GM23338 (cell line): ENCODE measurements at regions not wholly inside any gene's neighbourhood (a gene's known extent, or its start where the extent isn't known, plus 50 kb on each side); places are given as distances from the start of the nearest gene placed in this dataset.

Source experiments
- EZH2 ChIP-seq: fragments of 200-600 bp; sonication (generic); IDR thresholded peaks from one replicate; pipeline ENCODE4 v1.8.0; 2017; ENCODE audit warnings: antibody characterized with exemption, mild to moderate bottlenecking, low read depth; ENCODE audit not compliant: unreplicated experiment
- STAT1 ChIP-seq: IDR thresholded peaks from one replicate; pipeline ENCODE4 v1.6.1; 2016; ENCODE audit warnings: antibody characterized with exemption; ENCODE audit not compliant: unreplicated experiment
- TF ChIP-seq, protein P1 (sequence below): fragments of 250-450 bp; sonication (Bioruptor Pico); IDR thresholded peaks from 2 replicates; pipeline ENCODE4 v1.5.0; 2020; ENCODE audit warnings: mild to moderate bottlenecking, moderate library complexity
- TF ChIP-seq, protein P2 (sequence below): IDR thresholded peaks from one replicate; pipeline ENCODE4 v1.6.1; 2018; ENCODE audit warnings: antibody characterized with exemption; ENCODE audit not compliant: unreplicated experiment
- TF ChIP-seq, protein P3 (sequence below): IDR thresholded peaks from 2 replicates; pipeline ENCODE4 v1.6.1; 2016; ENCODE audit warnings: antibody characterized with exemption

DNA sequence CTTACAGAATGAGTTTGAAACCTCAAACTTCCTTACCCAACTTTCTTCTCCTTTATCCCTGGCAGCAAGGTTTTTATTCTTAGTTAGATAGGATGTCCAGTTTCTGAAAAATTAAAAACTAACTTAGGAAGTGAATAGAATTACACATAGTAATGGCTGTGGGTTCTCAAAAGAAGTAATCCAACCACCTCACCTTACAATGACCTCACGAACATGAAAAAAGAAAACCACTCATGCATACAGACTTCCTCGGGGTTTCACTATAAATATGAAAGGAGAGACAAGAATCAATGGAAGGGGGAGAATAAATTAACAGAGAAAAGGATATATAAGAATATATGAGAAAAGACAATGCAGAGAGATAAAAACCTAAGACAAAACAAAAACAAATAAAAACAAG, 1044.3 kb upstream of the KLHL29 start (continued):
- TF ChIP-seq, protein P1, sequence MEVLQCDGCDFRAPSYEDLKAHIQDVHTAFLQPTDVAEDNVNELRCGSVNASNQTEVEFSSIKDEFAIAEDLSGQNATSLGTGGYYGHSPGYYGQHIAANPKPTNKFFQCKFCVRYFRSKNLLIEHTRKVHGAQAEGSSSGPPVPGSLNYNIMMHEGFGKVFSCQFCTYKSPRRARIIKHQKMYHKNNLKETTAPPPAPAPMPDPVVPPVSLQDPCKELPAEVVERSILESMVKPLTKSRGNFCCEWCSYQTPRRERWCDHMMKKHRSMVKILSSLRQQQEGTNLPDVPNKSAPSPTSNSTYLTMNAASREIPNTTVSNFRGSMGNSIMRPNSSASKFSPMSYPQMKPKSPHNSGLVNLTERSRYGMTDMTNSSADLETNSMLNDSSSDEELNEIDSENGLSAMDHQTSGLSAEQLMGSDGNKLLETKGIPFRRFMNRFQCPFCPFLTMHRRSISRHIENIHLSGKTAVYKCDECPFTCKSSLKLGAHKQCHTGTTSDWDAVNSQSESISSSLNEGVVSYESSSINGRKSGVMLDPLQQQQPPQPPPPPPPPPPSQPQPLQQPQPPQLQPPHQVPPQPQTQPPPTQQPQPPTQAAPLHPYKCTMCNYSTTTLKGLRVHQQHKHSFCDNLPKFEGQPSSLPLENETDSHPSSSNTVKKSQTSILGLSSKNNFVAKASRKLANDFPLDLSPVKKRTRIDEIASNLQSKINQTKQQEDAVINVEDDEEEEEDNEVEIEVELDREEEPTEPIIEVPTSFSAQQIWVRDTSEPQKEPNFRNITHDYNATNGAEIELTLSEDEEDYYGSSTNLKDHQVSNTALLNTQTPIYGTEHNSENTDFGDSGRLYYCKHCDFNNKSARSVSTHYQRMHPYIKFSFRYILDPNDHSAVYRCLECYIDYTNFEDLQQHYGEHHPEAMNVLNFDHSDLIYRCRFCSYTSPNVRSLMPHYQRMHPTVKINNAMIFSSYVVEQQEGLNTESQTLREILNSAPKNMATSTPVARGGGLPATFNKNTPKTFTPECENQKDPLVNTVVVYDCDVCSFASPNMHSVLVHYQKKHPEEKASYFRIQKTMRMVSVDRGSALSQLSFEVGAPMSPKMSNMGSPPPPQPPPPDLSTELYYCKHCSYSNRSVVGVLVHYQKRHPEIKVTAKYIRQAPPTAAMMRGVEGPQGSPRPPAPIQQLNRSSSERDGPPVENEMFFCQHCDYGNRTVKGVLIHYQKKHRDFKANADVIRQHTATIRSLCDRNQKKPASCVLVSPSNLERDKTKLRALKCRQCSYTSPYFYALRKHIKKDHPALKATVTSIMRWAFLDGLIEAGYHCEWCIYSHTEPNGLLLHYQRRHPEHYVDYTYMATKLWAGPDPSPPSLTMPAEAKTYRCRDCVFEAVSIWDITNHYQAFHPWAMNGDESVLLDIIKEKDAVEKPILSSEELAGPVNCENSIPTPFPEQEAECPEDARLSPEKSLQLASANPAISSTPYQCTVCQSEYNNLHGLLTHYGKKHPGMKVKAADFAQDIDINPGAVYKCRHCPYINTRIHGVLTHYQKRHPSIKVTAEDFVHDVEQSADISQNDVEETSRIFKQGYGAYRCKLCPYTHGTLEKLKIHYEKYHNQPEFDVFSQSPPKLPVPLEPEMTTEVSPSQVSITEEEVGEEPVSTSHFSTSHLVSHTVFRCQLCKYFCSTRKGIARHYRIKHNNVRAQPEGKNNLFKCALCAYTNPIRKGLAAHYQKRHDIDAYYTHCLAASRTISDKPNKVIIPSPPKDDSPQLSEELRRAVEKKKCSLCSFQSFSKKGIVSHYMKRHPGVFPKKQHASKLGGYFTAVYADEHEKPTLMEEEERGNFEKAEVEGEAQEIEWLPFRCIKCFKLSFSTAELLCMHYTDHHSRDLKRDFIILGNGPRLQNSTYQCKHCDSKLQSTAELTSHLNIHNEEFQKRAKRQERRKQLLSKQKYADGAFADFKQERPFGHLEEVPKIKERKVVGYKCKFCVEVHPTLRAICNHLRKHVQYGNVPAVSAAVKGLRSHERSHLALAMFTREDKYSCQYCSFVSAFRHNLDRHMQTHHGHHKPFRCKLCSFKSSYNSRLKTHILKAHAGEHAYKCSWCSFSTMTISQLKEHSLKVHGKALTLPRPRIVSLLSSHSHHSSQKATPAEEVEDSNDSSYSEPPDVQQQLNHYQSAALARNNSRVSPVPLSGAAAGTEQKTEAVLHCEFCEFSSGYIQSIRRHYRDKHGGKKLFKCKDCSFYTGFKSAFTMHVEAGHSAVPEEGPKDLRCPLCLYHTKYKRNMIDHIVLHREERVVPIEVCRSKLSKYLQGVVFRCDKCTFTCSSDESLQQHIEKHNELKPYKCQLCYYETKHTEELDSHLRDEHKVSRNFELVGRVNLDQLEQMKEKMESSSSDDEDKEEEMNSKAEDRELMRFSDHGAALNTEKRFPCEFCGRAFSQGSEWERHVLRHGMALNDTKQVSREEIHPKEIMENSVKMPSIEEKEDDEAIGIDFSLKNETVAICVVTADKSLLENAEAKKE (CRISPR knock-in tag) = no peak
- TF ChIP-seq EZH2 = no peak
- TF ChIP-seq, protein P2, sequence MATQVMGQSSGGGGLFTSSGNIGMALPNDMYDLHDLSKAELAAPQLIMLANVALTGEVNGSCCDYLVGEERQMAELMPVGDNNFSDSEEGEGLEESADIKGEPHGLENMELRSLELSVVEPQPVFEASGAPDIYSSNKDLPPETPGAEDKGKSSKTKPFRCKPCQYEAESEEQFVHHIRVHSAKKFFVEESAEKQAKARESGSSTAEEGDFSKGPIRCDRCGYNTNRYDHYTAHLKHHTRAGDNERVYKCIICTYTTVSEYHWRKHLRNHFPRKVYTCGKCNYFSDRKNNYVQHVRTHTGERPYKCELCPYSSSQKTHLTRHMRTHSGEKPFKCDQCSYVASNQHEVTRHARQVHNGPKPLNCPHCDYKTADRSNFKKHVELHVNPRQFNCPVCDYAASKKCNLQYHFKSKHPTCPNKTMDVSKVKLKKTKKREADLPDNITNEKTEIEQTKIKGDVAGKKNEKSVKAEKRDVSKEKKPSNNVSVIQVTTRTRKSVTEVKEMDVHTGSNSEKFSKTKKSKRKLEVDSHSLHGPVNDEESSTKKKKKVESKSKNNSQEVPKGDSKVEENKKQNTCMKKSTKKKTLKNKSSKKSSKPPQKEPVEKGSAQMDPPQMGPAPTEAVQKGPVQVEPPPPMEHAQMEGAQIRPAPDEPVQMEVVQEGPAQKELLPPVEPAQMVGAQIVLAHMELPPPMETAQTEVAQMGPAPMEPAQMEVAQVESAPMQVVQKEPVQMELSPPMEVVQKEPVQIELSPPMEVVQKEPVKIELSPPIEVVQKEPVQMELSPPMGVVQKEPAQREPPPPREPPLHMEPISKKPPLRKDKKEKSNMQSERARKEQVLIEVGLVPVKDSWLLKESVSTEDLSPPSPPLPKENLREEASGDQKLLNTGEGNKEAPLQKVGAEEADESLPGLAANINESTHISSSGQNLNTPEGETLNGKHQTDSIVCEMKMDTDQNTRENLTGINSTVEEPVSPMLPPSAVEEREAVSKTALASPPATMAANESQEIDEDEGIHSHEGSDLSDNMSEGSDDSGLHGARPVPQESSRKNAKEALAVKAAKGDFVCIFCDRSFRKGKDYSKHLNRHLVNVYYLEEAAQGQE = no peak
- no peak for TF ChIP-seq STAT1
- TF ChIP-seq, protein P3, sequence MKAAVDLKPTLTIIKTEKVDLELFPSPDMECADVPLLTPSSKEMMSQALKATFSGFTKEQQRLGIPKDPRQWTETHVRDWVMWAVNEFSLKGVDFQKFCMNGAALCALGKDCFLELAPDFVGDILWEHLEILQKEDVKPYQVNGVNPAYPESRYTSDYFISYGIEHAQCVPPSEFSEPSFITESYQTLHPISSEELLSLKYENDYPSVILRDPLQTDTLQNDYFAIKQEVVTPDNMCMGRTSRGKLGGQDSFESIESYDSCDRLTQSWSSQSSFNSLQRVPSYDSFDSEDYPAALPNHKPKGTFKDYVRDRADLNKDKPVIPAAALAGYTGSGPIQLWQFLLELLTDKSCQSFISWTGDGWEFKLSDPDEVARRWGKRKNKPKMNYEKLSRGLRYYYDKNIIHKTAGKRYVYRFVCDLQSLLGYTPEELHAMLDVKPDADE = no peak
